ENCODE measurements at regions not wholly inside any gene's neighbourhood (a gene's known extent, or its start where the extent isn't known, plus 50 kb on each side); places are given as distances from the start of the nearest gene placed in this dataset.

DNA sequence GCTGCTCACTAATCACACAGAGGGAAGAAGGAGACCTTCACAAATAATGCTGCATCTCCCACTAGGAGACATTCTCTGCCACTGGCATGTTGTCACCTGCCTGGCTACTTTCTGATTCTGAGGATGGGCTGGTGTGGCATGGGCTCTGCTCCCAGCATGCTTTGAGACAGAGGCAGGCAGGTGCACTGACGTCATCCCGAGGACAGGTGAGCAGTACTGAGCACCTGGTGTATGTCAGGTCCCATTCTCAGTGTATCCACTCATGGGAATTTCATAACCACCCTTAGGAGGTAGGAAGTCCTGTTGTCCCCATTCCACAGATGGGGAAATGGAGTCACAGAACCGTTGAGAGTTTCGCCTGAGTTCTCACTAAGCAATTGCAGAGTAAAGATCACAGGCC is 597.9 kb downstream of the VRK1 start:
- DNase-seq (ENCODE audit: low read depth): no peak

DNA sequence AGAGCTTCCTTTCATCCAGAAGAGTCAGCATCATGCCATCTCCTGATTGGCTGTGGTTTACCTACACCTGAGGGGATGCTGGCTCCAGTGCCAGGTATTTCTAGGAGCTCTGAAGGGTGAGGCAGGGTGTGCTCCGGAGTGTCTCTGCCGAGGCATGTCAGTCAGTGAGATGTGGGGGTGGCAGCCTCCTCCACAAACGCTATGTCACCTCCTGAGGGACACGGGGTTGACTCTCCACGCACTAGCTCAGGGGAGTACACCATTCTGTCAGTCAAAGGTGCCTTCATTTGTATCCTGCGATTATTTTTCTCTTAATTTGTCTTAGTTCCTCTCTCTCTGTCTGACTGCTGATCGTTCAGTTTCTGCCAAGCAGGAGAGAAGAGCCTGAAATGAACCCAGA is 604.5 kb downstream of the VRK1 start:
- DNase-seq (ENCODE audit: low read depth): no peak

DNA sequence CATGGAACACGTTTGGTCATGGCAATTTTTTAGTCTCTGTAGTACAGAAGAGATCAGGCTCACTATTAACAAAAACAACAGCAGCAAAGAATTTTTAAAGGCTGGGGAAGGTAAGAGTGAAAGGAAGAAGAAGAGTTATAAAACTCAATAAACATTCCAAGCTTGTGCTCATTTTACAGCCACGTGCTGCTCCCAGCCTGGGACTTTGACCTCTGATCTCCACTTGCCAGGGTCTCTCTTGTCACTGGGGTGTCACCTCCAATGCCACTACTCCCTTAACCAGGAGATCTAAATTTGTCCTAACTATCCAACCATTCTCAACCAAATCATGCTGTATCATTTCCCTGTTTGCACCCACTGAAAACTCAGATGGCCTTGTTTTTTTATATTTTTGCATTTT is 605.1 kb downstream of the VRK1 start:
- no peak for DNase-seq (ENCODE audit: low read depth)

DNA sequence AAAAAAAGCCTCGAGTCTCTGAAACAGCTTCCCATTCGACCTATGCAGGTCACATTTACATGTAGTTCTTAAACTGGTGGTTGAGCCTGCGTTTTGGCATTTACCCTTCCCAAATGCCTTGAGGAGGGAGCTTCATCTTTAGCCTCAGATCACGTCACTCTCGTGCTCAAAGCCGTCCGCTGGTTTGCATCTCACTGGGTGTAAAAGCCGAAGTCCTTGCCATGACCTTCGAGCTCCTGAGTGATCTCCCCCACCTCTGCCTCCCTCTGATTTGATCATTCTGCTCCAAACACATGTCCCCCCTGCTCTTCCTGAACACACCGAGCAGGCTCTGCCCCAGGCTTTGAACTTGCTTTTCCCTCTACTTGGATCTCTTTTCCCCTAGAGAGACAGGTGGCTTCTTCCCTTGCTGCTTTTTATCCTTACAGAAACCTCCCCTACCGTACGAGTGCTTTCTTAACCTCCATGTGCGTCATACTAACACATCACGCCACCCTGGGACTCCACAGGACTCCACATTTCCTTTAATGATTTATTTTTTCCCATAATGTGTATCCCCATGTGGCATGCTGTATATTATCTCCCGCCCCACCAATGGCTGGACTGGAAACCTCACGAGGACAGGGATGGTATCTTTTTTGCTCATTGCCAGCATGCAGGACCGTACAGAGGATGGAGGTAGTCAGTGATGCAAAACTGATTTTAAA is 610.7 kb downstream of the VRK1 start:
- no peak for DNase-seq (ENCODE audit: low read depth)

DNA sequence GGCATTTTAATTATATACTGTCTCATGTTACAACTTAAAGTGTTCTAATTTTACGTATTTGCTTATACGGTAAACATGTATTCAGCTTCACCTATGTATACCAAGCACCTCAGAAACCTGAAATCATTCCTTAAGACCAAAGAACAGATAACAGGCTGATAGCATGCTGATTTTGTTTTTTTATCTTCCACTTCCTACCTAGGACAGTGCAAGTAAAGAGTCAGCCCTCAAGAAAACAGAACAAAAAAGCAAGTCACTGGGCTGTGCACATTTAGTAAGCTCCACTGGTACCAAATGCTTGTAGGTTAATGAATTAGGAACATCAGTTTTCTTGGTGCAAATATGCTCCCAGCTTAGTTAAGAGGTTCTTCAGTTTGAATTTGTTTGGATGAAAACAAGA is 611.3 kb downstream of the VRK1 start:
- no peak for DNase-seq (ENCODE audit: low read depth)

DNA sequence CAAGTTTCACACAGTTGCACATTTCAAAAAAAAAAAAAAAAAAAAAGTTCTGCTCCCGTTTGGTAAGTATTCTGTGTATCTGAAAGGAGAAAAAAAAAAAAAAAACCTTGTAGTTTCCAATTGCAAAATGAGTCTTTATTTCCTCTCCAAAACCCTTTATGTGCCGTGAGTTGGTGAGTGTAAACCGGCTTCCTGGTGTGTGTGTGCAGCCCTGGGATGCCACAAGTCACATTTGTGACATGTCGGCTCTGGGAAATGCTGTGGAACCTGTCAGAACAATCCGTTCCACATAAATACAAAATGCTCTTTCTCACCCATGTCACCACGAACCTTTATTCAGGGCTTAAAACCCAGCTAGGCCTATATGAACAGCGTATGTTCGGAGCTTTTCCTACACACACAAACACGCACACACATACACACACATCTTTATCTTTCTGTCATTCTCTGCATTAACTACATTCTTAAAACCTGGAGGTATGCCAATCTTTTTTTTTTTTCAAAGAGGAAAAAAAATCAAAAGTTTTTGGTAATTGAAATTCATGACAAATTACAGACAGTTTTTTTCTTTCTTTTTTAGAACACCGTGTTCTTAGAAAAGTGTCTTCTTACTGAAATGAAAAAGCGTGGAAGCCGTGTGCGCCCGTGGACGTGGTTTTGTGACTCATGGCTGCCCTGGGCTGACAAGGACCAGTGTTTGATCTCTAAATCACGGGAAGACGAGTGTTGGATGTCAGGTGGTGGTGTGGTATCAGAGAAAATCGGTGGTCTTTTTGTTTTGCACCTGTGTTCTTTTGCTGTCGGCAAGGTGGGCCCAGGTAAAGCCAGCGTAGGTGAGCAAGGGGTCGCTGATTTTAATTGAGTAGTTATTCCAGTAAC is 612.0 kb downstream of the VRK1 start:
- no peak for DNase-seq (ENCODE audit: low read depth)

DNA sequence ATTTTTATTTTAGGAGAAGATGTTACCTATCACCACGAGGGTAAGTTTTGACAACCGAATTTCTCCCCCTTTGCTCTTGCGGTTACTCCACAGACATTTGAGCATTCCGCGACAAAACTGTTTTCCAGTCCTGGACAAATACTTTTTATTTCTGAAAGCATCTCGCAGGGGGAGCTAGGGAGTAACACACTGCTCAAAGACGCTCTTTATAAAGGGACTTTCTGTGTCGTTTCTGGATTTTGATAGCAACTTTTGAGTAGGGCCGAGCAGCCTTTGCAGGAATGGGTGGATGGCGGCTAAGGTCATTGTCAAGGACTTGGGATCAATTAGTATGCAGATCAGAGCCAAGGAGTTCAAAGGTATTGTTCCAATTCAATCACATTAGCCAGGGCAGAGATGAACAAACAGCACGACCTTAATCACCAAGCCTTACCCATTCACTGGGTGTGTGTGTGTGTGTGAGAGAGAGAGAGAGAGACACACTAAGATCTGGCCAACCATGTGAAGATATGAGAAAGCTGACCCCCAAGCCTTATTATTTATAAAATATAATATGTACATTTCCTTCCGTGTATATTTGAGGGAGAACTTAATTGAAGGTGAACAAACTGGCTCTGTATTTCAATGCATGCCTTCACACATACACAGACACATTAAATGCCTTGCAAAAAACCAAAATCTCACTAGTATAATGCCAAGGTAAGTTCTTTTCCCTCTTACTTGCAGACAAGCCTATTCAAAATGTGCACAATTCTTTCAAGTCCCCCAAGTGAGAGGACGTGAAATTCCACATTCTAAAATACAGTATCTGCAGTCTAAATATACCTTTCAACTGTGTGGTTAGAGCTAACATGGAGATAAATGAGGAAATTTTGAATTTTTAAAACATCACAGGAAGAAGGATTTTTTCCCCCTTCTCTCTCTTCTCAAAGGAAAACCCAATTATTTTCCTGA is 613.8 kb downstream of the VRK1 start:
- DNase-seq (ENCODE audit: low read depth): no peak

DNA sequence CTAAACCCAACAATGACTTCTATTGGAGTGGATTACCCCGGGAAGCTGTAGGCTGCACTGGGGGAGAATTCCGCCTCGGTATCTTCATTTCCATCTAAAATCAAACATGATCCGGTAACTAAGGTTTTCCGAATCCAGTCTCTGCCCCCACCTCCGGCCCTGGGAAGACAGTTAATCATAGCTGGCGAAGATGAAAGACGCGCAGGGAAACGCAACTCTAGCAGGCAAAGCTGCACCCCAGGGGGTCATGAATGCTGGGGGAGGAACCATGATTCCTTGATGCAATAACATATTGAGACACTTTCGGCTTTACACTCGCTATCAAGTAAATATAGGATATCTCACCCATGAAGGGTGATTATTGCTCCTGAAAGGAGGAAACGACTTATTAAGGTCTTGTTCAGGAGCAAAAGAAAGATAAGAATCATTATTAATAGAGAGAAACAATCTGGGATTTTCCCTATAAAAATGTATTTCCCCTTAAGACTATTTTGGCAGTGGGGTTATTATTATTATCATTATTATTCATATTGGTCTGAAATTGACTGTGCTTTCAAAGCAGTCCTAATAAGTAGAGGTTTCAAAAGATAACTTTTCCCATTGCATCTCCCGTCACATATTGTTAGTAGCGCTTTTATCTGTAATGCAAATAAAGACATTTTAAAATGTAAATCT is 614.9 kb downstream of the VRK1 start:
- no peak for DNase-seq (ENCODE audit: low read depth)

DNA sequence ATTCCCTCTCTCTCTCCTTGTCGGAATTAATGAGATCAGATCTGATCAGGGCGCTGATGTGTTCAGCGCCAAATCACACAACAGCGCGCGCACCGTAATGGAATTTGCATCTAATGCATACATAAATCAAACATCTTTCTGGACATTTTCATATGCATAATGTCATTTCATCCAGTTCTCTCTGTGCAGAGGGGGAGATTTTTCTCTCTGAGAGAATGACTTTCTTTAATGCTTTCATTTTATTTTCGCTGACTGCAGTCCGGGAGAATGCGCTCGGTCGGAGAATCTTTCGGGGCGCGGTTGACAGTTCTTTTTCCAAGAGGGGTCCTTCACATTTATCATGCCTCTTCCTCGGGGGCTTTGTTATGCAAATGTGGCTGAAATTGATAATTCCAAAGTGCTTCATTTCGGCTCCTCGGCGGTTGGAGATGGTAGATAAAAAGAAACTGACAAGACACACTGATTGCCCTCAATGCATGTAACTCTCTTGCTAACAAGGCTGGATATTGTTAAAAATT is 615.9 kb downstream of the VRK1 start:
- DNase-seq (ENCODE audit: low read depth): no peak

DNA sequence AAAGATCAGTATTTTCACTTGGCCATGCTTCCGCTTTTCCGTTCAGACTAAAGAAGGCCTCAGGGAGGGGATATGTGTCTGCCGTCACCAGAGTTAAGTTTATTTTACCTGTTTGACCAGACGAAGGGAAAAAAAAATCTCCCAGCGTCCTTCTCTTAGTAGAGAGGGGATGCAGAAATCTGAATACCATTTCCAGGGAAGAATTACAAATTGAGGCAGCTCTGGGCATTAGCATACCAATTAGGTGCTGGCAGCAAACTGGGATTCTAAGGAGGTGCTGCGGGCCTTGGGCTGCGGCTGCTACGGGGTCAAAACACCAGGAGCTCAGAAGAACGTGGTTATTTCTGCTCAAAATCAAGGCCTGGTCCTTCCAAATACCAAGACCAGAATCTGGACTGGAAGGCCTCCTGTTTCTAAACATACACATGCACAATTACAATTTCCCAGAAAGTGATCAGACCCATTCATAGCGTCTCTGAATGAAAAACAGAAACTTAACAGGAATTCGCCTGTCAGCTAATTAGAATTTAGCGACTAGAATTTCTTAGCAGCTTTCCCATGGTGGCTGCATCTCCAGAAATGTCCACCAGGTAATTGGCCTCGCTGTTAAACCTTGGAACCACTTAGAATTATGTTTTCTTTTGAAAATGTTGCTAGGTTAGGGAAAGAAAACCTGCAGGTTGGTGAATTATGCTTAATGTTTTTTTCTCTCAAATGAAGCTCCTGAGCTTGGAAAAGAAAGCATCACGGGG is 617.0 kb downstream of the VRK1 start:
- no peak for DNase-seq (ENCODE audit: low read depth)

DNA sequence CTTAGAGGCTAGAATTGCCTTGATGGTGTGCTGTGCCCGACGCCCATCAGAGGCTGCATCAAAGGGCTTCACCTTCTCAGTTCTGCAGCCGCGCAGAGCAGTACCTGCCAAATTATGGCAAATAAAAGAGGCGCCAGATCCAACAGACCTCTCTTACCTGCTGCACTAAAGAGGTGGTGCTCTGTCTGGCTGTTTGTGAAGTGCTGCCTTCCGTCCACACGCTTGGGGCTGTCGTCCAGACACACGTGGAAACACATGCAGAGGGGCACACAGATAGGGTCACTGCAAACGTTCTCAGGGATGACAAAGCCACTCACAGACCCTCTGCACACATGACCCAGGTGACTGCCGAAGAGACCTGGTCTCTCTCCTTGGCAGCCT is 617.5 kb downstream of the VRK1 start:
- DNase-seq (ENCODE audit: low read depth): no peak

DNA sequence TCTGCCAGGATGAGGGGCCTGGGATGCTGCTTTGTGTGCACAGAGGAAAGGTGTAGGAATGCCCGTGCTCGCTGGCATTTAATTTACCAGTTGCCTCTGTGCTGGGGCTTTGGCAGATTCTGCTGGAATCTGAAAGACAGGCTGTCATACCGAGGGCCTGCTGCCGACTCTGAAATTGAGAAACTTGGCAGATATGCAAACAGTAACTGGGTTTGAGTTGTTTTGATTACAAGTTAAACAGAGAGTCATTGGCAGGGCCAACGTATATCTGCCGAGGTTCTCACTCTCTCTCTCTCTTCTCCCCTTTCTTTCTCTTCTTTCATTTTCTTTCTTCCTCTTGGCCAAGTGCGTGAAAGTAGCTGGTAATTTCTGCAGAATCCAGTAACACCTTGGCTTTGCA is 618.7 kb downstream of the VRK1 start:
- no peak for DNase-seq (ENCODE audit: low read depth)

DNA sequence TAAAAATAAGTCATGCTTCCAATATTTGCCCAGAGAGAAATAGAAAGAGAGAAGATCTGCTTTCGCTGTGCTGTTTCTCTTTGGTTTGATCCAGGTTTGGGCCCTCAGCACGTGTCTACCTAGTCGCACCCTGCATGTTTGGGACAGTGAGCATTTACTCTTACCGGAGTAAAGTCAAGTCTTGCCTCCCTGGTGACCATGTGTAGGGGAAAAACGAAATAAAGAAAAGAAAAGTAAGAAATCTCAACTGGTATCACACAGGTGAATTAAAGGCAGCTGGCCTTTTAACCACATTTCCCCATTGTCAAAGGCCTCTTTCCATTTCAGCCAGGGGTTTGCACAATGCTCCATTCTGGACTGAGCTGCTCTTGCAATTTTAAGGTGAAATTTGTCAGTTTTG is 619.4 kb downstream of the VRK1 start:
- DNase-seq (ENCODE audit: low read depth): no peak

DNA sequence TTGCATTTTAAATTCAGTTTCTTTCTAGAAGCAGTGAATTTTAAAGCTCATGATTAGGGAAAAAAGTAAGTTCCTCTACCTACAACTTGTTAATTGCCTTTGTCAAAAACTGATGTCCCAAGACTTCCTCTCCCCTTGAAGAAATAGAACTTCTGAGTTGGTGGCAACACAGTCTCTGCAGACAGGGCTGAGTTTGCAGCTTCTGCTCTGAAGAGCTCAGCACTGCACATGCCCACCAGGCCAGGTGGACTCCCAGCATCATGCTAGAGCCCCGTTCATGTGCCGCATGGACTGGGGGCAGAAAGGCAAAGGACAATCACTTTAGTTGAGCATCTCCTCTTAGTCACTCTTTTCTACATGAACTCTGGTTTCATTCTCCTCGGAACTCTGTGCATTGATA is 620.1 kb downstream of the VRK1 start:
- DNase-seq (ENCODE audit: low read depth): no peak

DNA sequence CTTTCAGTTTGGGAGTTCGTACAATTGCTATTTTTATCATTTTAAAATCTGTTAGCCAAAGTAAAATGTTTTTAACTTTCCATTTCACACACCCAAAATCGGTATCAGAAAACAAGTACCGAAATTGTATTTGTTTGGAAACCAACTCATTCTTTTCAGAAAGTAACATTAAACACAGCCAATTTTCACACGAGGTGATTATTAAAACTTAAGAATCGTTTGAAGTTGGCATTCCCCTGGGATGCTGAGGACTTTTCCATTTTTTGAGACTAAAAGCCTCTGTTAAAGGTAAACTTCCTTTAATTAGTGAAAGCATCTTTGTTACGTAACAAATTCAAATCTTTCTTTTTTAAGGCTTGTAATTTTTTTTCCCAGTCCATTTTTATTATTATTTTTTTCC is 623.0 kb downstream of the VRK1 start:
- no peak for DNase-seq (ENCODE audit: low read depth)

DNA sequence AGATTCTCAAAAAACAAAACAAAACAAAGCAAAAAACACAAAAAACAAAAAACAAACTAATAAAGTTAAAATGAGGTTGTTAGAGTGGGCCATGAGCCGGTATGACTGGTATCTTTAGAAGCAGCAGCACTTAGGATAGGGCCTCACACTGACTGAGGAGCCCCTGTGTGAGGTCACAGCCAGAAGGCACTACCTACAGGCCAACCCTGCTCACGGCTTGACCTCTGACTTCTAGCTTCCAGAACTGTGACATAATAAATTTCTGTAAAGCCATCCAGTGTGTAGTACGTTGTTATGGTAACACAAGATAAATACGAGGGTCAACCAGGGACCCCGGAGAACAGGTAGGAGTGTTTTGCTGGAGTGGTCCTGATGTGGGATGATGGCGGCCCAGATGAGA is 629.6 kb downstream of the VRK1 start:
- no peak for DNase-seq (ENCODE audit: low read depth)

DNA sequence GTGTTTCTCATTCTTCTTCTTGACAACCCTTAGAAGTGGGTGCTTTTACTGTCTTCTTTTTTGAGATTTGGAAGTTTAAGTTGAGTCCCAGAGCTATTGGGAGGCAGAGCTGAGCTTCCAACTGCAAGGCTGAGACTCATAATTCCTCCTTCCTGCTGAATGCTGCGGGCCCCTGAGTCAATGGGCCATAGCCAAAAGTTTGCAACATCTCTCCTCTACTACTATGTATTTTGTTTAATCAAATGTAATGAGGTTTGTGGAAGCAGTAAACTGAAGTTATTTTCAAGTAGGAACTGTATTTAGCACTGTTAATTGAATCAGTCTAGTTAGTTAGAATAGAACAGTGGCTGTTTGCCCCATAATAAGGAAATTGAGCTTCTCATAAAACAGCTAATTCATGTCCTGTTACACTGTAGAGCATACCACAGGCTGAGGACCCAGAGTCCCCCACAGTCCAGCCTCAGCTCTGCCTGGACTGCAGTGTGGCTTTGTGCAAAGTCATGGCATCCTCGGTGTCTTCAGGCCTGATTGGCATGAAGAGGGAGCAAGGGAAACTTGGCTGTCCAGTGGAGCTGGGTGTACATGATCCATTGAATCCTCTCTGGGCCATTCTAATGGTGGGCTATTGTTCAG is 631.7 kb downstream of the VRK1 start:
- no peak for DNase-seq (ENCODE audit: low read depth)

DNA sequence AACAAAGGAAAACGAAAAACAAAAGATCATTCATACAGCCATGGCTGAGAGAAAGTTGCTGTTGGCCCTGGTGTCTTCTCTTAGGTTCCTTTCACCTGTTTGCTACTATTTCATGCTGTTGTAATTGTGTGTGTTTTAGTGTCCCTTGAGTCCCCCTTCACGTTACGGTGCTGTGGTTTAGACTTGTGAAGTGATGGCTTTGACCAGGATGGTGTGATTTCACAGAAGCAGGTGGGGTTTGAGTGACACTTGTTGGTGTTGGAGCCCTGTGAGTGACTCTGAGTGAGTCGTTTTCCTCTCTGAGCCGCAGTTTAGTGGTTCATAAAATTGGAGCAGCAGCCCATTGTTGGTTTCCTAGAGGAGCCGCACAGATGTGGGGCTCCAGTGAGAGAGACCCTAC is 635.4 kb downstream of the VRK1 start:
- DNase-seq (ENCODE audit: low read depth): no peak

DNA sequence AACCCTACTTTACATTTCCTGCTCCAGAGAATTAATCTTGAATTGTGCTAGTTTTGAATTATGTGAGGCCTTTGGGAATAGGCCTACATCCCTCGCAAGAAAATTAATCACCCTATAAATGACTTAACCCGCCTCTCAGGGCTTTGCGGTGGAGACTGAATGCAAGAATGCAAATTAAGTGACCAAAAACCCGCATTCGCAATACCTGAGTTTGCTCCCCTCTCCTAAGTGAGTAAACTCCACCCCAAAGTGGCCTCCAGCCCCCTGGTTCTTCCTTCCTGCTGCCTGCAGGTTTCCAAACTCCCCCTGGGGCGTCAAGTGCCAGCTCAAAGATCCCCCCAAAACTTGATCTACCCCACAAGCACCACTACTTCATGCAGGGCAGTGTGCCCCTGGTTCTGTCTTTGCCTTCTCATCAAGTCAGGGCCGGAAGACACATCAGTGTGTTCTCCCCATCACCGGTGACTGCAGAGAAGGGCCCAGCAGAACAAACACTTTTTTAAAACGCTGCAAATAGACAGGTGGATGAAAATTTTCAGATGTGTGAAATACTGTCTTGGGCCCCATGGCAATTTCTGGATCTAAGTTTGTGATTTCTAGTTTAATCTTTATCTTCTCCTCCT is 644.7 kb downstream of the VRK1 start:
- no peak for DNase-seq (ENCODE audit: low read depth)

DNA sequence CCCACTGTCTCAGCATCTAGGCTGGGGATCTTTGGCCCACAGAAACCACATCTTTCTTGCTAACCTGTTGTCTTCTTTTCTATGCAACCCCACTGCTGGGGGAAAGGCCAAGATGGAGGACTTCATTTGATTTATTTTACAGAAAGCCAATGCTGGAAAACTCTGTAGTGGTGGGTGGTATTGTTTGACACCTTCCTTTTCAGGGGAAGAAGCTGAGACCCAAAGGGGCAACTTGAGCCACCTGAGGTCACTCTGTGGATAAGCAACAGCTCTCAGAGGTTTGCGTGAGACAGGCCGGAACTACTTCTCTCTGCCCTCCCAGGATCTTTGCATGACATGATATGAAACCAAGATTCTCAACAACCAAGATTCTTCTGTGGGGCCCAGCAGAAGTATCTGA is 645.2 kb downstream of the VRK1 start:
- DNase-seq (ENCODE audit: low read depth): no peak
